ENCODE measurements at regions not wholly inside any gene's neighbourhood (a gene's known extent, or its start where the extent isn't known, plus 50 kb on each side); places are given as distances from the start of the nearest gene placed in this dataset.

- no peak overlapping the region for H3K4me2 ChIP-seq (ENCODE audit: extremely low read depth, insufficient read depth, low read length)
- no peak overlapping the region for H3K4me3 ChIP-seq (replicated peaks in 1 of 4; ENCODE audit: control extremely low read depth in 1 of 4, insufficient read depth in 1 of 4, low read depth in 3 of 4, low read length in 4 of 4)
- H3K4me1 ChIP-seq (ENCODE audit: control insufficient read depth, extremely low read depth, insufficient read depth, low read length) = no peaks in the 10 kb centered on the region
- TF ChIP-seq EZH2 (IDR thresholded peaks at IDR 0.05; ENCODE audit: low read length, missing control alignments) = no peak
- TF ChIP-seq CTCF (conservative IDR thresholded peaks at IDR 0.05 in 1 of 2, IDR thresholded peaks at IDR 0.05 in 1 of 2; ENCODE audit: low read depth in 1 of 2, low read length in 2 of 2) = no peak
- no peaks in the 10 kb centered on the region for H3K36me3 ChIP-seq (ENCODE audit: control insufficient read depth, insufficient read depth, low read length)
- H3K9me3 ChIP-seq (ENCODE audit: control insufficient read depth, insufficient read depth, low read depth, low read length) = no peaks in the 10 kb centered on the region
- no peaks in the 10 kb centered on the region for H3K79me2 ChIP-seq (ENCODE audit: control insufficient read depth, insufficient read depth, low read length)
- DNase-seq (ENCODE audit: low read depth in 2 of 2) = no peak
- H3K27me3 ChIP-seq (ENCODE audit: control insufficient read depth, insufficient read depth, low read length) = no peaks in the 10 kb centered on the region
- no peak overlapping the region for H3K9ac ChIP-seq (ENCODE audit: insufficient read depth, low read length)
- no peak overlapping the region for H3K27ac ChIP-seq (ENCODE audit: insufficient read depth, low read length)
- H2AFZ ChIP-seq (ENCODE audit: low read length) = no peak overlapping the region
- H4K20me1 ChIP-seq (ENCODE audit: control insufficient read depth, extremely low read depth, insufficient read depth, low read length) = no peaks in the 10 kb centered on the region
Measured at GRCh38 chr2:209146682-209147320, 277.0 kb upstream of the MAP2 start.

GRCh38 chr2:209147981-209148380 is 275.9 kb upstream of the MAP2 start:
- Histone ChIP-seq H3K27me3 (ENCODE audit: control insufficient read depth, insufficient read depth, low read length) (no peaks in the 10 kb centered on the region), H3K27ac (ENCODE audit: insufficient read depth, low read length) (no peak overlapping the region), H3K9ac (ENCODE audit: insufficient read depth, low read length) (no peak overlapping the region), H3K4me3 (replicated peaks in 1 of 4; ENCODE audit: control extremely low read depth in 1 of 4, insufficient read depth in 1 of 4, low read depth in 3 of 4, low read length in 4 of 4) (no peak overlapping the region), H3K4me2 (ENCODE audit: extremely low read depth, insufficient read depth, low read length) (no peak overlapping the region), H2AFZ (ENCODE audit: low read length) (no peak overlapping the region), H3K36me3 (ENCODE audit: control insufficient read depth, insufficient read depth, low read length) (no peaks in the 10 kb centered on the region), H3K9me3 (ENCODE audit: control insufficient read depth, insufficient read depth, low read depth, low read length) (no peaks in the 10 kb centered on the region), H4K20me1 (ENCODE audit: control insufficient read depth, extremely low read depth, insufficient read depth, low read length) (no peaks in the 10 kb centered on the region), H3K79me2 (ENCODE audit: control insufficient read depth, insufficient read depth, low read length) (no peaks in the 10 kb centered on the region), H3K4me1 (ENCODE audit: control insufficient read depth, extremely low read depth, insufficient read depth, low read length) (no peaks in the 10 kb centered on the region)
- no peak for DNase-seq (ENCODE audit: low read depth in 2 of 2)
- TF ChIP-seq EZH2 (IDR thresholded peaks at IDR 0.05; ENCODE audit: low read length, missing control alignments) (no peak), CTCF (conservative IDR thresholded peaks at IDR 0.05 in 1 of 2, IDR thresholded peaks at IDR 0.05 in 1 of 2; ENCODE audit: low read depth in 1 of 2, low read length in 2 of 2) (no peak)

GRCh38 chr2:209160800-209161588 is 262.9 kb upstream of the MAP2 start:
- H3K9me3 ChIP-seq (ENCODE audit: control insufficient read depth, insufficient read depth, low read depth, low read length) = no peaks in the 10 kb centered on the region
- no peaks in the 10 kb centered on the region for H4K20me1 ChIP-seq (ENCODE audit: control insufficient read depth, extremely low read depth, insufficient read depth, low read length)
- TF ChIP-seq CTCF (conservative IDR thresholded peaks at IDR 0.05 in 1 of 2, IDR thresholded peaks at IDR 0.05 in 1 of 2; ENCODE audit: low read depth in 1 of 2, low read length in 2 of 2) (no peak), EZH2 (IDR thresholded peaks at IDR 0.05; ENCODE audit: low read length, missing control alignments) (no peak)

More at GRCh38 chr2:209160800-209161588, 262.9 kb upstream of the MAP2 start:
- Histone ChIP-seq H3K36me3 (ENCODE audit: control insufficient read depth, insufficient read depth, low read length) (no peaks in the 10 kb centered on the region), H3K27ac (ENCODE audit: insufficient read depth, low read length) (no peak overlapping the region), H3K4me3 (replicated peaks in 1 of 4; ENCODE audit: control extremely low read depth in 1 of 4, insufficient read depth in 1 of 4, low read depth in 3 of 4, low read length in 4 of 4) (no peak overlapping the region), H3K79me2 (ENCODE audit: control insufficient read depth, insufficient read depth, low read length) (no peaks in the 10 kb centered on the region), H3K27me3 (ENCODE audit: control insufficient read depth, insufficient read depth, low read length) (no peaks in the 10 kb centered on the region), H3K9ac (ENCODE audit: insufficient read depth, low read length) (no peak overlapping the region), H3K4me1 (ENCODE audit: control insufficient read depth, extremely low read depth, insufficient read depth, low read length) (no peaks in the 10 kb centered on the region), H2AFZ (ENCODE audit: low read length) (no peak overlapping the region), H3K4me2 (ENCODE audit: extremely low read depth, insufficient read depth, low read length) (no peak overlapping the region)
- DNase-seq (ENCODE audit: low read depth in 2 of 2) = no peak
